ENCODE measurements at regions not wholly inside any gene's neighbourhood (a gene's known extent, or its start where the extent isn't known, plus 50 kb on each side); places are given as distances from the start of the nearest gene placed in this dataset.
"Not testable (repeated sequence)": the region's sequence is repeated elsewhere in the genome, so short reads cannot be mapped to it uniquely, and the experiment has no call there.

GRCh38 chr12:70008944-70009343 lies 183.9 kb downstream of the MYRFL start:
- no peak overlapping the region for H3K4me3 ChIP-seq
- no peaks in the 10 kb centered on the region for H3K27me3 ChIP-seq
- no peaks in the 10 kb centered on the region for H3K4me1 ChIP-seq
- H3K36me3 ChIP-seq, result no peaks in the 10 kb centered on the region
- no peak overlapping the region for H3K27ac ChIP-seq (replicated peaks in 1 of 4)
- H3K9me3 ChIP-seq, result peaks cover 0 to 32% (median 16%) of the 10 kb centered on the region in 4 donors
- DNase-seq (ENCODE audit: extremely low spot score), result no peak
- TF ChIP-seq POLR2AphosphoS5 (IDR thresholded peaks at IDR 0.05), result no peak
- no peak for TF ChIP-seq EP300 (IDR thresholded peaks at IDR 0.05)
- no peak for TF ChIP-seq POLR2A (IDR thresholded peaks at IDR 0.05; ENCODE audit: low read depth)
- TF ChIP-seq CTCF (IDR thresholded peaks at IDR 0.05), result no peak
- intact Hi-C loops (cut with DNase I), result no loop called here

GRCh38 chr12:70011353-70011752 lies 186.3 kb downstream of the MYRFL start:
- no peaks in the 10 kb centered on the region for H3K27me3 ChIP-seq
- no peak for DNase-seq (ENCODE audit: extremely low spot score)
- H3K4me1 ChIP-seq, result no peaks in the 10 kb centered on the region

GRCh38 chr12:70013016-70013415 lies 188.0 kb downstream of the MYRFL start:
- H3K36me3 ChIP-seq; intact Hi-C loops (cut with DNase I); H3K27ac ChIP-seq (replicated peaks in 1 of 4); H3K4me1 ChIP-seq; H3K27me3 ChIP-seq; H3K4me3 ChIP-seq; DNase-seq (ENCODE audit: extremely low spot score): not testable (repeated sequence)
- peaks cover 0 to 18% (median 9%) of the 10 kb centered on the region in 4 donors for H3K9me3 ChIP-seq
- WGBS, result 90% methylated on average over 10 of the region's 23 CpGs

More at GRCh38 chr12:70011353-70011752, 186.3 kb downstream of the MYRFL start:
- H3K27ac ChIP-seq (replicated peaks in 1 of 4), result no peak overlapping the region
- 92% methylated on average over 1 of the region's 1 CpG for WGBS
- TF ChIP-seq CTCF (IDR thresholded peaks at IDR 0.05) (no peak), POLR2A (IDR thresholded peaks at IDR 0.05; ENCODE audit: low read depth) (no peak), POLR2AphosphoS5 (IDR thresholded peaks at IDR 0.05) (no peak), EP300 (IDR thresholded peaks at IDR 0.05) (no peak)
- H3K36me3 ChIP-seq, result no peaks in the 10 kb centered on the region
- peaks cover 0 to 32% (median 16%) of the 10 kb centered on the region in 4 donors for H3K9me3 ChIP-seq
- intact Hi-C loops (cut with DNase I), result no loop called here
- no peak overlapping the region for H3K4me3 ChIP-seq

- H3K9me3 ChIP-seq, result no peaks in the 10 kb centered on the region
- no peak for DNase-seq (ENCODE audit: extremely low spot score)
- H3K36me3 ChIP-seq, result no peaks in the 10 kb centered on the region
- H3K4me3 ChIP-seq, result no peak overlapping the region
- no peak for TF ChIP-seq POLR2A (IDR thresholded peaks at IDR 0.05; ENCODE audit: low read depth)
- TF ChIP-seq CTCF (IDR thresholded peaks at IDR 0.05), result no peak
- TF ChIP-seq POLR2AphosphoS5 (IDR thresholded peaks at IDR 0.05), result no peak
- no peak for TF ChIP-seq EP300 (IDR thresholded peaks at IDR 0.05)
- WGBS, result over 99% methylated on average over 11 of the region's 15 CpGs
- no peak overlapping the region for H3K27ac ChIP-seq (replicated peaks in 1 of 4)
- no peaks in the 10 kb centered on the region for H3K27me3 ChIP-seq
- intact Hi-C loops (cut with DNase I), result no loop called here
- H3K4me1 ChIP-seq, result no peaks in the 10 kb centered on the region
Observed at GRCh38 chr12:70028515-70028914, 203.5 kb downstream of the MYRFL start.

- no peak for DNase-seq (ENCODE audit: extremely low spot score)
- Histone ChIP-seq H3K9me3 (no peaks in the 10 kb centered on the region), H3K4me3 (no peak overlapping the region), H3K27me3 (no peaks in the 10 kb centered on the region), H3K36me3 (no peaks in the 10 kb centered on the region), H3K4me1 (no peaks in the 10 kb centered on the region), H3K27ac (replicated peaks in 1 of 4) (no peak overlapping the region)
- 92% methylated on average over 3 of the region's 3 CpGs for WGBS
- TF ChIP-seq POLR2AphosphoS5 (IDR thresholded peaks at IDR 0.05), result no peak
- TF ChIP-seq POLR2A (IDR thresholded peaks at IDR 0.05; ENCODE audit: low read depth), result no peak
- TF ChIP-seq CTCF (IDR thresholded peaks at IDR 0.05), result no peak
- no peak for TF ChIP-seq EP300 (IDR thresholded peaks at IDR 0.05)
- intact Hi-C loops (cut with DNase I), result no loop called here
Observed at GRCh38 chr12:70028918-70029317, 203.9 kb downstream of the MYRFL start.
